IMR-90 (cell line): ENCODE measurements at regions not wholly inside any gene's neighbourhood (a gene's known extent, or its start where the extent isn't known, plus 50 kb on each side); places are given as distances from the start of the nearest gene placed in this dataset.

ENCODE experiments used
- ATAC-seq: fragments of 200-7000 bp; cut with Tn5 transposase; 2 replicates; pipeline ENCODE4 v1.9.1; 2020; ENCODE audit warnings: low read depth, mild to moderate bottlenecking, moderate library complexity
- BruUV-seq: library from RNA; stranded (reverse); fragments of 400-500 nt; replicated peaks from 2 replicates; lab custom pipeline; 2021; lab: Mats Ljungman, UMichigan
- CTCF ChIA-PET: fragments of 300-600 bp; formaldehyde crosslinking; extraction: SDS; loops from one replicate; lab custom pipeline; 2021; ENCODE audit warnings: antibody characterized with exemption; lab: Yijun Ruan, JAX
- POLR2A ChIA-PET: fragments of 300-600 bp; sonication (Branson Sonifier 250); formaldehyde crosslinking; loops from one replicate; lab custom pipeline; 2022; ENCODE audit warnings: antibody characterized with exemption; ENCODE audit not compliant: unreplicated experiment; lab: Charles Lee
- DNase-seq: peaks from one replicate; pipeline ENCODE4 v3.0.0; 2013
- H2AFZ ChIP-seq: replicated peaks from 2 replicates; pipeline ENCODE3; 2013; ENCODE audit warnings: low read length, mild to moderate bottlenecking; ENCODE audit not compliant: poor library complexity
- H2AK5ac ChIP-seq: 2 replicates; pipeline ENCODE4 v1.6.1; 2013; ENCODE audit warnings: low read depth, low read length, inconsistent platforms
- H2AK9ac ChIP-seq: replicated peaks from 2 replicates; pipeline ENCODE3; 2013; ENCODE audit warnings: mild to moderate bottlenecking, low read depth, low read length, moderate library complexity; ENCODE audit not compliant: poor library complexity
- H2BK120ac ChIP-seq: 2 replicates; pipeline ENCODE4 v1.6.1; 2013; ENCODE audit warnings: low read depth, low read length, inconsistent platforms
- H2BK15ac ChIP-seq: 3 replicates; pipeline ENCODE4 v1.6.1; 2013; ENCODE audit warnings: low read depth, low read length, inconsistent platforms
- H2BK20ac ChIP-seq: 2 replicates; pipeline ENCODE4 v1.6.1; 2013; ENCODE audit warnings: low read depth, mild to moderate bottlenecking, inconsistent platforms, low read length, moderate library complexity
- H2BK5ac ChIP-seq: 2 replicates; pipeline ENCODE4 v1.6.1; 2013; ENCODE audit warnings: mild to moderate bottlenecking, low read depth, low read length, inconsistent platforms; ENCODE audit not compliant: poor library complexity, severe bottlenecking
- H3K14ac ChIP-seq: replicated peaks from 2 replicates; pipeline ENCODE4 v1.6.1; 2013; ENCODE audit warnings: low read depth, low read length, inconsistent platforms
- H3K18ac ChIP-seq: 2 replicates; pipeline ENCODE4 v1.6.1; 2013; ENCODE audit warnings: low read depth, low read length, control low read depth
- H3K23ac ChIP-seq: 2 replicates; pipeline ENCODE4 v1.6.1; 2013; ENCODE audit warnings: low read depth, low read length, inconsistent platforms
- H3K27ac ChIP-seq: 2 replicates; pipeline ENCODE4 v1.5.1; 2013; ENCODE audit warnings: mild to moderate bottlenecking, control low read depth, low read length; ENCODE audit not compliant: insufficient read depth
- H3K27me3 ChIP-seq: 2 replicates; pipeline ENCODE4 v1.6.1; 2013; ENCODE audit warnings: low read length; ENCODE audit not compliant: control insufficient read depth, insufficient read depth
- H3K36me3 ChIP-seq: 2 replicates; pipeline ENCODE4 v1.6.1; 2013; ENCODE audit warnings: low read length, mixed read lengths; ENCODE audit not compliant: control insufficient read depth, insufficient read depth
- H3K4ac ChIP-seq: 2 replicates; pipeline ENCODE4 v1.6.1; 2013; ENCODE audit warnings: low read depth, low read length, inconsistent platforms
- H3K4me1 ChIP-seq: 2 replicates; pipeline ENCODE4 v1.6.1; 2013; ENCODE audit warnings: low read length, mixed read lengths; ENCODE audit not compliant: control insufficient read depth, insufficient read depth
- H3K4me2 ChIP-seq: 2 replicates; pipeline ENCODE4 v1.6.1; 2013; ENCODE audit warnings: low read depth, mild to moderate bottlenecking, control low read depth, low read length, moderate library complexity
- H3K4me3 ChIP-seq: 2 replicates; pipeline ENCODE4 v1.5.1; 2013; ENCODE audit warnings: low read depth, mild to moderate bottlenecking, control low read depth, low read length, moderate library complexity; ENCODE audit not compliant: insufficient read depth
- H3K56ac ChIP-seq: 2 replicates; pipeline ENCODE4 v1.6.1; 2013; ENCODE audit warnings: low read length, inconsistent platforms; ENCODE audit not compliant: insufficient read depth; ENCODE audit errors: extremely low read depth
- H3K79me1 ChIP-seq, 2 experiments: 2 replicates each; pipeline ENCODE4 v1.6.1; 2013; ENCODE audit warnings: low read length in 2 of 2, inconsistent platforms in 1 of 2, low read depth in 1 of 2
- H3K9ac ChIP-seq: 2 replicates; pipeline ENCODE4 v1.6.1; 2013; ENCODE audit warnings: low read depth, low read length, control low read depth
- H3K9me1 ChIP-seq: 2 replicates; pipeline ENCODE4 v1.6.1; 2013; ENCODE audit warnings: low read length, inconsistent platforms; ENCODE audit not compliant: insufficient read depth
- H3K9me3 ChIP-seq: 2 replicates; pipeline ENCODE4 v1.6.1; 2013; ENCODE audit warnings: low read length; ENCODE audit not compliant: control insufficient read depth, insufficient read depth
- H4K20me1 ChIP-seq: 2 replicates; pipeline ENCODE4 v1.6.1; 2013; ENCODE audit warnings: low read length, inconsistent platforms; ENCODE audit not compliant: insufficient read depth
- H4K5ac ChIP-seq: 2 replicates; pipeline ENCODE4 v1.6.1; 2013; ENCODE audit warnings: mild to moderate bottlenecking, low read depth, low read length, control low read depth
- H4K8ac ChIP-seq, 2 experiments: 2 replicates each; pipeline ENCODE4 v1.6.1; 2013; ENCODE audit warnings: low read depth in 2 of 2, low read length in 2 of 2, control low read depth in 1 of 2, inconsistent platforms in 1 of 2
- H4K91ac ChIP-seq: 2 replicates; pipeline ENCODE4 v1.6.1; 2013; ENCODE audit warnings: low read depth, low read length, inconsistent platforms; ENCODE audit not compliant: insufficient read depth
- BHLHE40 ChIP-seq: fragments of 150-350 bp; IDR thresholded peaks from 2 replicates; pipeline ENCODE4 v1.6.1; 2016; ENCODE audit warnings: mild to moderate bottlenecking, low read depth, low read length
- CEBPB ChIP-seq: IDR thresholded peaks from 2 replicates; pipeline ENCODE4 v1.6.1; 2012; ENCODE audit warnings: low read depth, low read length, improper control_type of control experiment
- MXI1 ChIP-seq: IDR thresholded peaks from 2 replicates; pipeline ENCODE4 v1.6.1; 2012; ENCODE audit warnings: low read depth, mild to moderate bottlenecking, low read length, moderate library complexity, borderline replicate concordance
- NFE2L2 ChIP-seq: fragments of 150-350 bp; IDR thresholded peaks from 2 replicates; pipeline ENCODE4 v1.6.1; 2016; ENCODE audit warnings: low read depth, mild to moderate bottlenecking, low read length
- WGBS, 2 experiments: methylation state at CpG; one replicate each; pipeline versions ENCODE4 v1.1.5 to v1.1.7; 2013; ENCODE audit warnings: missing lambda C conversion rate in 2 of 2; ENCODE audit not compliant: insufficient read length in 1 of 2; ENCODE audit errors: extremely low coverage in 2 of 2; 5-methylcytosine and 5-hydroxymethylcytosine counted together
- dilution Hi-C: fragments of 300-500 bp; cut with HindIII; formaldehyde crosslinking; loops from one replicate; pipeline ENCODE4 v1.14.3; 2018; ENCODE audit warnings: low sequenced_read_pairs; ENCODE audit not compliant: unreplicated experiment
- in situ Hi-C: fragments of 300-500 bp; cut with MboI; formaldehyde crosslinking; loops from 3 replicates; pipeline ENCODE4 v1.14.3; 2019; ENCODE audit warnings: low sequenced_read_pairs, inconsistent platforms, mixed read lengths
- intact Hi-C: fragments of 100-400 bp; cut with micrococcal nuclease; formaldehyde crosslinking; loops from 2 replicates; pipeline ENCODE4 v1.10.0; 2022
- TF ChIP-seq, protein P1 (sequence below): fragments of 150-350 bp; IDR thresholded peaks from 2 replicates; pipeline ENCODE4 v1.6.1; 2016; ENCODE audit warnings: low read depth, mild to moderate bottlenecking, low read length, moderate library complexity, borderline replicate concordance

DNA sequence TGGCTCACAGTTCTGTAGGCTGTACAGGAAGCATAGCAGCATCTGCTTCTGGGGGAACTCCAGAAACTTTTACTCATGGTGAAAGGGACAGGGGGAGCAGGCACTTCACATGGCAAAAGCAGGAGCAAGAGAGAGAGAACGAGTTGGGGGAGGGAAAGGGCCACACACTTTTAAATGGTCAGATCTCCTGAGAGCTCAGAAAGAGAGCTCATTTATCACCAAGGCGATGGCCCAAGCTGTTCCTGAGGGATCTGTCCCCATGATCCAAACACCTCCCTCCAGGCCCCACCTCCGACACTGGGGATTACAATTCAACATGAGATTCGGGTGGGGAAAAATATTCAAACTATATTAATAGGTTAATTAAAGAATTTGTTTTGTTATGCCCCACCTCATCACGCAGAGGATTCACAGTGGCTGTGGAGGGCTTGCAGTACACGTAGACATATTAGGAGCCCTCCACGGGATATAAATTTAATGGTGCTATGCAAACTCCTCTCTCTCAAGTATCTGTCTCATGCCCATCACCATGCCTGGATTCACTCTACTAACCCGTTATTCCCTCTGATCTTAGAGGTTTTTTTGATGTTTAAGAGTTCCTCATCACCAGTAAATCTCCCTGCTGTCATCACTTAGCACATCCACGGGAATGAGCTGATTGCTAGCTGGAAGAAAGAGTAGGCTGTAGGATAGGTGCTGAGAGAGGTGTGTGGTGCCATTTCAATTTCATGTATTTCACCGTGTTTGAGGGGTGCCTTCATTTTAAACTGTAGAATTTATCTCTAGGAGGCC is 84.5 kb upstream of the ARHGAP28 start (continued):
- no peak for TF ChIP-seq BHLHE40

DNA sequence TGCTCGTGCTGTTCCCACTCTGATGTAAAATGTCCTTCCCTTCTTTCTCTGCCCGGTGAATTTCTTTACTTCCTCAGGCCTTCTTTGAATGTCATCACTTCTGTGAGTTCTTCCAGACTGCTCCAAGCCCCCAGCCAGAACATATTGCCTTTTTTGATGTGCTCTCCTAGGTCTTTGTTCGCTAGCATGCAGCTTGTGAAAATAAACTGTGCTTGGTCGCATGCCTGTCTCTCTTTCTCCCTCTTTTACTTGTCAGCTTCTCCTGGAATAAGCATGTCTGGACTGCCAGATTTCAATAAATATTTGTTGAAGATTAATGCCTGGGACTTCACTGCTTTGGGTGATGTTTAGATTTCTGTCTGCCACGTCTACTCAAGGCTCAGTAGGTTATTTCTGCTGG is 82.7 kb upstream of the ARHGAP28 start:
- ChIA-PET POLR2A (no interaction called here), CTCF (no interaction called here)
- Histone ChIP-seq H4K5ac (no peak overlapping the region; the same call in 1 of the 2 replicates), H3K4me2 (peak overlapping the region; percentile 17; the same call in 1 of the 2 replicates), H4K20me1 (no peaks in the 10 kb centered on the region), H3K9ac (no peak overlapping the region), H2BK120ac (peak overlapping the region; percentile 78), H3K79me1 (no peaks in the 10 kb centered on the region), H3K23ac (peak overlapping the region; percentile 60; the same call in 1 of the 2 replicates), H2AK9ac (no peak overlapping the region), H3K4me1 (peaks cover 5% of the 10 kb centered on the region; the same call in 1 of the 2 replicates), H3K9me3 (peaks cover 2% of the 10 kb centered on the region; the same call in 1 of the 2 replicates), H4K8ac (peak overlapping the region in 1 of 2 experiments; percentile 67; a peak in 1 of 4 replicates), H2BK5ac (no peak overlapping the region), H2BK15ac (no peak overlapping the region), H3K56ac (peak overlapping the region; percentile 8; the same call in 1 of the 2 replicates), H3K36me3 (no peaks in the 10 kb centered on the region), H2AK5ac (peak overlapping the region; percentile 52; the same call in 1 of the 2 replicates), H3K9me1 (peaks cover 3% of the 10 kb centered on the region; the same call in 1 of the 2 replicates), H2BK20ac (peak overlapping the region; percentile 61), H3K4ac (peak overlapping the region; percentile 78), H2AFZ (no peak overlapping the region), H3K27me3 (peaks cover 12% of the 10 kb centered on the region), H3K27ac (peak overlapping the region; percentile 82; the same call in 1 of the 2 replicates), H4K91ac (peak overlapping the region; percentile 61; the same call in 1 of the 2 replicates), H3K4me3 (no peak overlapping the region), H3K18ac (peak overlapping the region; percentile 55; the same call in 1 of the 2 replicates), H3K14ac (no peak overlapping the region)
- TF ChIP-seq, protein P1, sequence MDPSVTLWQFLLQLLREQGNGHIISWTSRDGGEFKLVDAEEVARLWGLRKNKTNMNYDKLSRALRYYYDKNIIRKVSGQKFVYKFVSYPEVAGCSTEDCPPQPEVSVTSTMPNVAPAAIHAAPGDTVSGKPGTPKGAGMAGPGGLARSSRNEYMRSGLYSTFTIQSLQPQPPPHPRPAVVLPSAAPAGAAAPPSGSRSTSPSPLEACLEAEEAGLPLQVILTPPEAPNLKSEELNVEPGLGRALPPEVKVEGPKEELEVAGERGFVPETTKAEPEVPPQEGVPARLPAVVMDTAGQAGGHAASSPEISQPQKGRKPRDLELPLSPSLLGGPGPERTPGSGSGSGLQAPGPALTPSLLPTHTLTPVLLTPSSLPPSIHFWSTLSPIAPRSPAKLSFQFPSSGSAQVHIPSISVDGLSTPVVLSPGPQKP = no peak
- TF ChIP-seq MXI1 (no peak), CEBPB (no peak), NFE2L2 (no peak)
- BruUV-seq = no TSS peak
- WGBS, 2 experiments = 33% methylated on average over 1 of the region's 5 CpGs; no CpG with 5 or more reads in 1 of the 2 experiments
- peak; percentile 38; the same call in 1 of the 2 replicates for ATAC-seq
- intact Hi-C loops = no loop called here
- dilution Hi-C loops = no loop called here
- in situ Hi-C loops = no loop called here
- DNase-seq = no peak
